GM23338 (cell line): ENCODE measurements at regions not wholly inside any gene's neighbourhood (a gene's known extent, or its start where the extent isn't known, plus 50 kb on each side); places are given as distances from the start of the nearest gene placed in this dataset.

Experiments
- ATAC-seq: fragments of 200-7000 bp; cut with Tn5 transposase; 3 replicates; pipeline ENCODE4 v1.9.1; 2020
- DNase-seq: peaks from one replicate; pipeline ENCODE4 v3.0.0-alpha.2; 2015; ENCODE audit warnings: low spot score
- H2AFZ ChIP-seq: fragments of 200-600 bp; sonication (generic); 2 replicates; pipeline ENCODE4 v1.8.0; 2016; ENCODE audit warnings: antibody characterized with exemption, mild to moderate bottlenecking, moderate library complexity
- H3F3A ChIP-seq: fragments of 200-600 bp; sonication (generic); replicated peaks from 2 replicates; pipeline ENCODE4 v1.8.0; 2017; ENCODE audit warnings: antibody characterized with exemption, mixed run types, low read depth
- H3K27ac ChIP-seq: fragments of 200-600 bp; sonication (generic); 2 replicates; pipeline ENCODE4 v1.6.1; 2016; ENCODE audit warnings: low read depth
- H3K27me3 ChIP-seq: fragments of 200-600 bp; sonication (generic); 2 replicates; pipeline ENCODE4 v1.8.0; 2016; ENCODE audit warnings: mild to moderate bottlenecking, mixed run types, moderate library complexity; ENCODE audit not compliant: insufficient read depth
- H3K36me3 ChIP-seq: fragments of 200-600 bp; sonication (generic); 2 replicates; pipeline ENCODE4 v1.8.0; 2016; ENCODE audit warnings: mild to moderate bottlenecking; ENCODE audit not compliant: insufficient read depth
- H3K4me1 ChIP-seq: fragments of 200-600 bp; sonication (generic); 2 replicates; pipeline ENCODE4 v1.8.0; 2016; ENCODE audit warnings: mild to moderate bottlenecking, moderate library complexity; ENCODE audit not compliant: insufficient read depth
- H3K4me2 ChIP-seq: fragments of 200-600 bp; sonication (generic); 2 replicates; pipeline ENCODE4 v1.7.1; 2017; ENCODE audit warnings: mixed run types
- H3K4me3 ChIP-seq: fragments of 200-600 bp; sonication (generic); 2 replicates; pipeline ENCODE4 v1.6.1; 2016; ENCODE audit warnings: mixed run types
- H3K79me2 ChIP-seq: fragments of 200-600 bp; sonication (generic); replicated peaks from 2 replicates; pipeline ENCODE4 v1.8.0; 2017; ENCODE audit warnings: mild to moderate bottlenecking; ENCODE audit not compliant: insufficient read depth
- H3K9me2 ChIP-seq: fragments of 200-600 bp; sonication (generic); 2 replicates; pipeline ENCODE4 v1.8.0; 2017; ENCODE audit not compliant: insufficient read depth
- H4K20me1 ChIP-seq: fragments of 200-600 bp; sonication (generic); replicated peaks from 2 replicates; pipeline ENCODE4 v1.8.0; 2017; ENCODE audit warnings: mild to moderate bottlenecking; ENCODE audit not compliant: insufficient read depth
- H3K27ac Mint-ChIP-seq: 2 replicates; pipeline ENCODE4 v1.8.0; 2020; ENCODE audit warnings: inconsistent platforms, mild to moderate bottlenecking, moderate library complexity, mixed read lengths
- H3K27me3 Mint-ChIP-seq: 3 replicates; pipeline ENCODE4 v1.8.0; 2022; ENCODE audit warnings: low read depth, mild to moderate bottlenecking, moderate library complexity, mixed read lengths, inconsistent platforms; ENCODE audit not compliant: insufficient read depth, poor library complexity
- H3K36me3 Mint-ChIP-seq: 3 replicates; pipeline ENCODE4 v1.8.0; 2021; ENCODE audit warnings: low read depth, mild to moderate bottlenecking, inconsistent platforms, moderate library complexity, mixed read lengths
- H3K4me1 Mint-ChIP-seq: 3 replicates; pipeline ENCODE4 v1.8.0; 2020; ENCODE audit warnings: mild to moderate bottlenecking, inconsistent platforms, mixed read lengths
- H3K4me3 Mint-ChIP-seq: 3 replicates; pipeline ENCODE4 v1.8.0; 2021; ENCODE audit warnings: moderate library complexity, mild to moderate bottlenecking, inconsistent platforms, mixed read lengths
- H3K9me3 Mint-ChIP-seq: 3 replicates; pipeline ENCODE4 v1.8.0; 2020; ENCODE audit warnings: moderate library complexity, mild to moderate bottlenecking, inconsistent platforms, mixed read lengths
- CREB1 ChIP-seq: fragments of 250-450 bp; sonication (Bioruptor Pico); IDR thresholded peaks from 2 replicates; pipeline ENCODE4 v1.5.0; 2020; ENCODE audit warnings: low read depth, mild to moderate bottlenecking, moderate library complexity
- CTCF ChIP-seq, 2 experiments: fragments of 200-600 bp in 1 of 2; sonication (generic) in 1 of 2; conservative IDR thresholded peaks; 2 replicates each; pipeline versions ENCODE4 v1.5.1 to v1.6.1; 2016 to 2017; ENCODE audit warnings: antibody characterized with exemption in 2 of 2, low read depth in 2 of 2, mild to moderate bottlenecking in 2 of 2, moderate library complexity in 1 of 2
- EZH2 ChIP-seq: fragments of 200-600 bp; sonication (generic); IDR thresholded peaks from one replicate; pipeline ENCODE4 v1.8.0; 2017; ENCODE audit warnings: antibody characterized with exemption, mild to moderate bottlenecking, low read depth; ENCODE audit not compliant: unreplicated experiment
- EZH2phosphoT487 ChIP-seq: fragments of 200-600 bp; sonication (generic); IDR thresholded peaks from one replicate; pipeline ENCODE4 v1.8.1; 2018; ENCODE audit warnings: antibody characterized with exemption; ENCODE audit not compliant: unreplicated experiment
- JUNB ChIP-seq: IDR thresholded peaks from one replicate; pipeline ENCODE4 v1.6.1; 2016; ENCODE audit warnings: antibody characterized with exemption; ENCODE audit not compliant: unreplicated experiment
- NANOG ChIP-seq: IDR thresholded peaks from 2 replicates; pipeline ENCODE4 v1.6.1; 2016; ENCODE audit warnings: antibody characterized with exemption, borderline replicate concordance
- POLR2AphosphoS5 ChIP-seq: IDR thresholded peaks from 2 replicates; pipeline ENCODE4 v1.6.1; 2016; ENCODE audit warnings: antibody characterized with exemption, low read depth
- REST ChIP-seq: IDR thresholded peaks from one replicate; pipeline ENCODE4 v1.6.1; 2018; ENCODE audit warnings: antibody characterized with exemption; ENCODE audit not compliant: unreplicated experiment
- ZNF114 ChIP-seq: fragments of 250-450 bp; sonication (Bioruptor Pico); IDR thresholded peaks from 2 replicates; pipeline ENCODE4 v1.5.0; 2020; ENCODE audit warnings: mild to moderate bottlenecking, moderate library complexity
- ZNF331 ChIP-seq: fragments of 250-450 bp; sonication (Bioruptor Pico); IDR thresholded peaks from 2 replicates; pipeline ENCODE4 v1.5.0; 2020; ENCODE audit warnings: low read depth, mild to moderate bottlenecking, moderate library complexity
- TF ChIP-seq, protein P1 (sequence below): IDR thresholded peaks from 2 replicates; pipeline ENCODE4 v1.6.1; 2016; ENCODE audit warnings: antibody characterized with exemption

- H3K4me1 ChIP-seq: no peaks in the 10 kb centered on the region
- H3K27me3 ChIP-seq: no peaks in the 10 kb centered on the region
- H3F3A ChIP-seq: no peaks in the 10 kb centered on the region
- no peak overlapping the region for H2AFZ ChIP-seq
- no peaks in the 10 kb centered on the region; the same call in 2 of the 3 replicates for H3K36me3 Mint-ChIP-seq
- no peak overlapping the region for H3K27ac ChIP-seq
- H4K20me1 ChIP-seq: no peaks in the 10 kb centered on the region
- H3K4me2 ChIP-seq: no peak overlapping the region
- 0 out of 2 replicates have a peak, but pooled peaks cover 4% of the 10 kb centered on the region for H3K9me2 ChIP-seq
- DNase-seq (no peak), ATAC-seq (no peak)
- no peaks in the 10 kb centered on the region; the same call in 2 of the 3 replicates for H3K9me3 Mint-ChIP-seq
- H3K4me3 ChIP-seq: no peak overlapping the region
- no peaks in the 10 kb centered on the region; the same call in 2 of the 3 replicates for H3K4me1 Mint-ChIP-seq
- H3K27ac Mint-ChIP-seq: no peak overlapping the region
- no peak overlapping the region for H3K4me3 Mint-ChIP-seq
- no peaks in the 10 kb centered on the region for H3K79me2 ChIP-seq
- H3K27me3 Mint-ChIP-seq: peaks cover 1% of the 10 kb centered on the region
- no peaks in the 10 kb centered on the region for H3K36me3 ChIP-seq
- no peak for TF ChIP-seq EZH2phosphoT487
- no peak for TF ChIP-seq EZH2
These were observed 131.5 kb downstream of the FAM161A start for GRCh38 chr2:61722318-61722717.

GRCh38 chr2:61721382-61721781, 132.5 kb downstream of the FAM161A start:
- no peaks in the 10 kb centered on the region for H3F3A ChIP-seq
- no peak overlapping the region for H3K4me3 ChIP-seq
- Mint-ChIP-seq H3K27me3 (peaks cover 1% of the 10 kb centered on the region), H3K4me1 (no peaks in the 10 kb centered on the region; the same call in 2 of the 3 replicates), H3K9me3 (no peaks in the 10 kb centered on the region; the same call in 2 of the 3 replicates), H3K36me3 (no peaks in the 10 kb centered on the region; the same call in 2 of the 3 replicates), H3K4me3 (no peak overlapping the region), H3K27ac (no peak overlapping the region)
- H3K79me2 ChIP-seq: no peaks in the 10 kb centered on the region
- no peak overlapping the region for H3K27ac ChIP-seq
- no peaks in the 10 kb centered on the region for H3K36me3 ChIP-seq
- H2AFZ ChIP-seq: no peak overlapping the region
- H3K27me3 ChIP-seq: no peaks in the 10 kb centered on the region
- H3K4me1 ChIP-seq: no peaks in the 10 kb centered on the region
- H4K20me1 ChIP-seq: no peaks in the 10 kb centered on the region
- DNase-seq (no peak), ATAC-seq (no peak)
- no peak overlapping the region for H3K4me2 ChIP-seq
- 0 out of 2 replicates have a peak, but pooled peaks cover 4% of the 10 kb centered on the region for H3K9me2 ChIP-seq
- TF ChIP-seq POLR2AphosphoS5 (no peak), ZNF331 (no peak), CREB1 (CRISPR knock-in tag) (no peak), JUNB (no peak), REST (no peak), NANOG (no peak), EZH2 (no peak), CTCF (conservative IDR thresholded peaks at IDR 0.05; ENCODE audit: low read depth in 2 of 2) (no peak), ZNF114 (no peak), EZH2phosphoT487 (no peak)
- TF ChIP-seq, protein P1, sequence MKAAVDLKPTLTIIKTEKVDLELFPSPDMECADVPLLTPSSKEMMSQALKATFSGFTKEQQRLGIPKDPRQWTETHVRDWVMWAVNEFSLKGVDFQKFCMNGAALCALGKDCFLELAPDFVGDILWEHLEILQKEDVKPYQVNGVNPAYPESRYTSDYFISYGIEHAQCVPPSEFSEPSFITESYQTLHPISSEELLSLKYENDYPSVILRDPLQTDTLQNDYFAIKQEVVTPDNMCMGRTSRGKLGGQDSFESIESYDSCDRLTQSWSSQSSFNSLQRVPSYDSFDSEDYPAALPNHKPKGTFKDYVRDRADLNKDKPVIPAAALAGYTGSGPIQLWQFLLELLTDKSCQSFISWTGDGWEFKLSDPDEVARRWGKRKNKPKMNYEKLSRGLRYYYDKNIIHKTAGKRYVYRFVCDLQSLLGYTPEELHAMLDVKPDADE: no peak
